ENCODE measurements at regions not wholly inside any gene's neighbourhood (a gene's known extent, or its start where the extent isn't known, plus 50 kb on each side); places are given as distances from the start of the nearest gene placed in this dataset.

DNA sequence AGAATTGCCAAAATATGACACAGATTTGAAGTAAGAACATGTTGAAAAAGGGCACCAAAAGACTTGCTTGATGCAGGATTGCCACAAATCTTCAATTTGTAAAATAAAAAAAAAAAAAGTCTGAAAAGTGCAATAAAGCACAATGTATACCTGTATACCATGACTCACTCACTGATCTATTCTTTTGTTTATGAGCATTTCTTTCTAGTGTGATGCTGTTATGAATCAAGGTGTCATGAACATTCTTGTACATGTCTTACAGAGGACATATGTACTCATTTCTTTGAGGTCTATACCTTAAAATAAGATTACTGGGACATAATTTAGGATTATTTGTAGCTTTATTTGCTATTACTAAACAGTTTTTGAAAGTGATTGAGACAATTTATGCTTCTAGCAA, 464.9 kb upstream of the RBMS3 start:
- no peak for DNase-seq (ENCODE audit: low spot score)

- DNase-seq (ENCODE audit: low spot score): no peak
These were observed 456.6 kb upstream of the RBMS3 start for GRCh38 chr3:28824316-28824715.

DNA sequence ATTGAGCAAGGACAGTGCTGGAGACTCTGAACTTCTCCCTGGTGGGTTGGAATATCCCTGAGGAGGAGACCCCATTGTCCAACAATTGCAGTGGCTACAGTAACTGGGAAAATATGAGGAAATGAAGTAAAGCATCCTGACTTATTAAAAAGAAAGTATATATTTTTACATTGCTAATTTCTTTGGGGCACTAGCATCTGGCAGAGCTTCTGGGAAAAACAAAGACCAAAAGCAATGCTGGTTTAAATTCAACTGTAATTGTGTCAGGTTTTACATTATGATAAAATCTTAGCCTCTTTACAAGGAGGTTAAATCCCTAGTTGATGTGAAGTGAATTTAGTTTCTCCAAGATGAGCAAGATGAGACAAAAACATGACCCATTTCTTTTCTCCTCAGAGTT, 454.0 kb upstream of the RBMS3 start:
- DNase-seq (ENCODE audit: low spot score): no peak

DNA sequence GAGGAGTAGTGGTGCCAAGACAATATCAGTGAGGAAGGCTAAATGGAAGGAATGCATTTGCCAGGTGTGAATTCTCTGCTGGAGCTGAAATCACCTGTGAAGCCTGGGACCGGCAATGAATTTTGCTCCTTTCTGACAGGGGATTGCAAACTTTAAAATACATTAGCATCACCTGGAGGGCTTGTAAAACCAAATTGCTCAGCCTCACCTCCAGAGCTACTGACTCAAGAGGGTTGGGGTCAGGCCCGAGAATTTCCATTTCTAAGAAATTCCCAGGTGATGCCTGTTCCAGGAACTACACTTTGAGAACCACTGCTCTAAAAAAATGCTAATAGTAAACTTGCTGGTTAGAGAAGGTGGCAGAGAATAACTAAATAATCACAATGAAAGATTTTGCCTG, 445.6 kb upstream of the RBMS3 start:
- DNase-seq (ENCODE audit: low spot score): no peak

DNA sequence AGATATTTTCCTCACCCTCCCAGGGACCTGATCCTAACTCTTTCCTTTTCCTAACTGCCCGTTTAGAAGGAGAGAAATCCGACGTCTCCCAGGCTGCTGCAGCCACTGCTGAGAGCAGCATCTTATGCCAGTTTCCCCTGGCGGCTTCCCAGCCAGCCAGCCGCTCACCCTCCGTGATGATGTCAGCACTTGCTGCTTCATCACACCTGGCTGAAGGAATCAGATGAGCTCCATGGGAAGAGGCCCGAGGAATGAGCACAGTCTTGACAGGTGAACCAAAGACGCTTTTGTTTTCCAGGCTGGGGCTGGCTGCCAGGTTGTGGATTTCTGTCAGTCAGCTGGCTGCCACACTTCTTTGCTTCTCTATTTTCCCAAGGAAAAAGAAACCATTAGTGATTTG, 445.1 kb upstream of the RBMS3 start:
- DNase-seq (ENCODE audit: low spot score): no peak

DNA sequence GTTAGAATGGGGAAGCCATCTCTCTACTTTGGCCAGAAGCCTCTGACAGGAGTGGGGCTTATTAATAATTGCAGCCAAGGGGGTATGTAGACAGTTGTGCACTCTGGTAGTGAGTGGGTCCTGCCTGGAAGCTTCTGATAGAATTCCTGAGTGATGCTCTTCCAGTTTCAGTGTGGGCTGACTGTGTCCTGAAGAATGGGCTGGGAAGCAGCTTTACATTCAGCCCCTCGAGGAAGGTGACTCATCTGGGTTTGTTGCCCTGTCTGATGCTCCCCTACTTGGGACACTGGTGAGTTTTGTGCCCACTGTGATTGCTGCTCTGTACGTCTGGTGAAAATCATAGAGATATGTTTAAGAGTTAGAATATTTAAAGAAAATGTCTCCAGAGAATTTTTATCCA, 444.7 kb upstream of the RBMS3 start:
- DNase-seq (ENCODE audit: low spot score): no peak

GRCh38 chr3:28840976-28841376, 439.9 kb upstream of the RBMS3 start:
- no peak for DNase-seq (ENCODE audit: low spot score)

DNA sequence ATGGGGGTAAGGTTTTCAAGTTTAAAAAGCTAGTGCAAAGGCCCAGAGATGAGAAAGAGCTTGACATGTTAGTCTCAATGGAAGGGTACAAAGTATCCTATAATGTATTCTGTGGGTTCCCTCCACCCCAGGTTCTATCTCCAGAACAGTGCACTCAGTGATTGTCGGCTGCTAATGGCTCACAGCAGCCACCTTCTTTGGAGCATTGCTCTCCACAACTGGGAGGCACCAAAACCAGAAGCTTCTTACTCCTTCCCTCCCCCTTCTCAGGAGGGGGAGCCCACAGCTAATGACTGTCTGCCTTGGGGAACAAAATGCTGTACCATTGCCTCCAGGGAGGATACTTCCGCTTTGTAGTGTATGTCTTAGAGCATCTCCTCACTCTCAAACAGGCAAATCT, 439.4 kb upstream of the RBMS3 start:
- DNase-seq (ENCODE audit: low spot score): no peak

DNA sequence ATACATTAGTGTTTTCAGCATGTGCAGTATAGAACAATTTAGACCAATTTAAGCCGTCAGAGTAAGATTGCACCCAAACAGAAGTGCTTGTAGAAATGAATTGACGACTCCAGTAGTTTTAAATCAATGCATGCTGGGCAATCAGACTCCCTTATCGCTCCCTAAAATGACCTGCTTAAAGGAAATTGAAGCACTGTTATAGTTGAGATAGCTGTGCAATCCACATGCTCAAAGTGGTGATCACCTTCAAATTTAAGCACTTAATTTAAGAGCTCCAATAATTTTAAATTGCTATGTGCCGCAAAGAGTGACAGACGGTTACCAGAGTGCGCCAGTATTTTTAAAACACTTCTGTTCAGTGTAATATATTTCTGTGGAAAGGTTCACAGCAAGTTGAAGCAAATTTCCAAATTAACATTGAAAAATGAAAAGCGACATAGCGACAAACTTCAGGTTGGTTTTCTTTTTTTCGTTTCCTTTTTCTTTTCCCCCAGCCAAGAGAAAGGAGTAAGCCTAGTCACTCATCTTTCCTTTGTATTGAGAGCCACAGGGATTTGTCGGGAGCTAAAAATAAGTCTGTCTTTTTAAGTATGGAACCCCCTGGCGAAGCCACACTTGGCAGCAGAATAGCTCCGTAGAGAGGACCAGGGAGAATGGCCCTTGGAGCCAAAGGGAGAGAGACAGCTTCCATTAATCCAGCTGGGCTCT, 436.4 kb upstream of the RBMS3 start:
- DNase-seq (ENCODE audit: low spot score): no peak

- DNase-seq (ENCODE audit: low spot score): no peak
These were observed 435.9 kb upstream of the RBMS3 start for GRCh38 chr3:28845006-28845324.

GRCh38 chr3:28846971-28847478, 433.8 kb upstream of the RBMS3 start:
- DNase-seq (ENCODE audit: low spot score): no peak

DNA sequence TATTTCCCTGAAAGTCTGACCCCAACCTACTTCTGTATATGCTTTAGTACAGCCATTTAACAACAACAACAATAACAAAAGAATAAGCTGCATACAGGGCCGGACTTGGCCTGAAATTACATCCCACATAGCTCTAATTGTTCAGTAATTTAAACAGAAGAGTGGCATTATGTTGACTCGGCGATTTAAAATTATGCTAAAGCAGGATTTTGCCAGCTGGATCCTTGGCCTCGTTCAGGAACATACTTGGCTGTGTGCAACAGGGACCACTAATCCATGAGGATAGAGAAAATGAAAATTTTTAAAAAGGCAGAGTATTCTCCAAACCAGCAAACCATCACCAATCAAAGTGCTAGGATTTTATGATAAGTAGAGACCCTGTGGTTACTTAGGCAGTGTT, 433.1 kb upstream of the RBMS3 start:
- no peak for DNase-seq (ENCODE audit: low spot score)

GRCh38 chr3:28850186-28850585, 430.7 kb upstream of the RBMS3 start:
- no peak for DNase-seq (ENCODE audit: low spot score)

DNA sequence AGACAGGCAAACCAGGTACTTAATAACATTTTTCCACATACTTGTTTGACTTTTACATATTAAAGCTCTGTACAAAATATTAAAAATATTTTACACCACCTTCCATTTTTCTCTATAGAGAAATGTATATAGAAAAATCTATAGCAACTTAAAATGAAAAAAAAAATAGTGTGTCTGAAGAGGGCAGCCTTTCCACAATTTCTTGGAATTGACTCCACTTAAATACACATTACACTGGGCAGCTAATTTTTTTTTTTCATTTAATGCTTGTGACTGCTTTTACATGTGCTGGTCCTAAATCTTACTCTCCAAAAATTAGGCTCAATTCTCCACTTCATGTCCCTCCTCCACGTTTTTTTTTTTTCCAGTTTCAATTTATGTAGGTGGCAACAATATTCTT, 427.0 kb upstream of the RBMS3 start:
- DNase-seq (ENCODE audit: low spot score): no peak

- DNase-seq (ENCODE audit: low spot score): no peak
These were observed 424.1 kb upstream of the RBMS3 start for GRCh38 chr3:28856796-28857195.

DNA sequence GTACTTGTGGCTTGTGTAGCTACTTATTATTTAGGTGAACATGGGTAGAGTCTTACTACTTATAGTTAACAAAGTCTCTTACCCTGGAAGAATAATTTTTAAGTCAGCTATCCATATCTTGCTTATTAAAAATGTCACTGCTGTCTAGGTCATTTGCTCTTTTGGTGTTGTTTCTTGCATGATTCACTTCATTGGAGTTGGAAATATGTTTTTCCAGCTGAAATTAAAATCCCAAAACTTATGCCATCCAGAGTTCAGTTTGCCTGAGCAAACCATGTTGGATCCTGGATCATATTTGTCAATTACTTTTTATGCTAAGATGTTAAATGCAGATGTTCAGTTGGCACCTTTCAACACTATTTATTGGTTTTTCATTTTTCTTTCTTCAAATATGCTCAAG, 421.0 kb upstream of the RBMS3 start:
- no peak for DNase-seq (ENCODE audit: low spot score)

- no peak for DNase-seq (ENCODE audit: low spot score)
These were observed 420.6 kb upstream of the RBMS3 start for GRCh38 chr3:28860307-28860706.

GRCh38 chr3:28863186-28863585, 417.7 kb upstream of the RBMS3 start:
- no peak for DNase-seq (ENCODE audit: low spot score)

DNA sequence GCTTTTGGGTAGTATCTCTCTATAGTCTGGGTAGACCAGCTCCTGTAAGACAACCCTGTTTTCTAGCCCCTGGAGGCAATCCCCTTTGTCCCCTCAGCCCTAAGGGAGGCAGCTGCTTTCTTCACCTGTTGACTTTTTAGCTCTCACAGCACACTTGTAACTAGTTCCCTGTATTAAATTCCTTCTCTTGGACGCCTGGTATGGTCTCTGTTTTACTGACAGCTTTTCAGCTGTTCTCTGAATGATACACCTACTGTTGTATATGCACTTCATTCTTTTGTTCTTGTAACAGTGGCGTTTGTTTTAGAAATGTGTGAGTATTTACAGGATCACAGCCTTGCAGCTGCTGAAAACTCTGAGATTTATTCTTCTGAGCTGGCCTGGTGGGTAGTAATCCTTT, 413.0 kb upstream of the RBMS3 start:
- DNase-seq (ENCODE audit: low spot score): no peak

DNA sequence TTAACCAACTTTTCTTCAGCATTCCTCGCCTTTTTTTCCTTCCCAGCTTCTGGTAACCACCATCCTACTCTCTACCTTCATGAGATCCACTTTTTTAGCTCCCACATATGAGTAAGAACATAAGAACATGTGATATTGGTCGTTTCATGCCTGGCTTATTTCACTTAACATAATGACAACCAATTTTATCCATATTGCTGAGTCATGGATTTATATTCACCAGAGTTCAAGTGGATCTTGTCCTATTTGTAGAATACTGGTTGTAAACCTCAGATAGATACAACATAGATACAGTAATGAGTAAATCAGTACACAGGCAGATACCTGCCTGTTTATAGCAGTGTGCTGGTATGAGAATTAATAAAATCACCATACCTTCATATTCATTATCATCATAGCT, 412.0 kb upstream of the RBMS3 start:
- DNase-seq (ENCODE audit: low spot score): no peak

- no peak for DNase-seq (ENCODE audit: low spot score)
These were observed 403.0 kb upstream of the RBMS3 start for GRCh38 chr3:28877912-28878311.

- DNase-seq (ENCODE audit: low spot score): no peak
These were observed 390.5 kb upstream of the RBMS3 start for GRCh38 chr3:28890373-28890772.

DNA sequence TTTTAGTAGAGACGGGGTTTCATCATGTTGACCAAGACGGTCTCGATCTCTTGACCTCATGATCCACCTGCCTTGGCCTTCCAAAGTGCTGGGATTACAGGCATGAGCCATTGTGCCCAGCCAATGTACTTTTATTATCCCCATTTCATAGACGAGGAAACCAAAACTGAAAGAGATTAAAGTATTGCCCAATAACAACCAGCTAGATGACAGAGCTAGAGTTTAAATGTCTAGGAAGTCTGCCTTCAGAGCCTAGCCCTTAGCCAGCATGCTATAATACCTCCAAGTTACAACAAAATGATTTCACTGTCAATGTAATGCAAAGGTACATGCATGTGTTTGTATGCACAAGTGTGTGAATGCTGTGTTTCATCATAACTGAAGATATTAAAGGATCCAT, 389.4 kb upstream of the RBMS3 start:
- no peak for DNase-seq (ENCODE audit: low spot score)

DNA sequence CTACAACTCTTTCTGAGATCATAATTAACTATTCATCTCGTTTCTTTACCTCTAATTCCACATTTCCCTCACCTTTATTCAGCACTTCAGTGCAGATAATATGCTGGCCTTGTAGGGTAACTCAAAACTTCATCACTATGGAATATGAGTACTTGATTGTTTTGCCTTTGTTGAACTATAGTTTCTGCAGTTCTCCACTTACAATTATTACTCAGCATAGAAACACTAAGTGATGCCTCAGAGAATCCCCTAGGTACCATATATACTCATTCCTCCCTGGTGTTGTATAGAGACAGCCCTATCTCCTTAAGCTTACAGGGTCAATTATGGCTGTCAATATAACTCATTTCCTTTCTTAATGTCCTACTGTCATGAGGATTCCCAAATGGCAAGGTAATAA, 380.6 kb upstream of the RBMS3 start:
- DNase-seq (ENCODE audit: low spot score): no peak

DNA sequence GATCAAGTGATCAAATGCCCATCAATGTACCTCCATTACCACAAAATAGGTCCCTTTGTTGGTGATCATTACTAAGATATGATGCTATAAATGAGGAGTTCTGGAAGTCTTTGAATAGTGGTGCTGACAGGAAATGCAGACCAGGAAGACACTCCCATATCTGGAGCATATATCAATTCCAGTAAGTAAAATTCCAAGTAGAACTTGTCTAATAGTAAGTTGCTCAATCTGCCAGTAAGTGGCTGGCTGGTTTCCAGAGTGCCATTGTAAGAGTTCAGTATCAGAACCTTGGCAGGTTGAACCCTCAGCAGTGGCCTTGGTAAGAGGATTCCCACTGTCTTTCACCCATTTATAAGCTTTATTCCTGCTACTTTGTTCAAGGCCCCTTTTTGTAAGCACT, 379.9 kb upstream of the RBMS3 start:
- DNase-seq (ENCODE audit: low spot score): no peak

All from D341Med (cell line).